ENCODE measurements at regions not wholly inside any gene's neighbourhood (a gene's known extent, or its start where the extent isn't known, plus 50 kb on each side); places are given as distances from the start of the nearest gene placed in this dataset.

DNA sequence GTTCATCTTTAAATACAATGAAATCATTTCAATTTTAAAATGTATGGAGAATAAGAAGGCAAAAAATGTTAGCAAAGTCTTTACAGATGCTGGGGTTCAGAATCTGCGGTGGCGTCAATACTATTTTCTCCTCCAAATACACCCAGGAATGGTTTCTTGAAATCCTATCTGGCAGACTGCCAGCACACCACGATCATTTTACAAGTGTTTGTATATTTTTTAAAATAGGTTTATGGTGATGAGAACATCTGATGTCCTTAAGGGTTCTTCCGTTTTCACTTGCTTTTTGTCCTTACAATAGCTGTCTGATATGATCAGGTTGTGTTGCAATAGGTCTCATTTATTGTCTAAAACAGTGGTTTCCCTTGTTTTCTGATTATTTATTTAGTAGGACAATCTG is 89.6 kb downstream of the CMPK2 start:
- peaks cover 12% of the 10 kb centered on the region for H3K4me1 ChIP-seq
- DNase-seq (no peak), ATAC-seq (no peak)
- H3K9me3 ChIP-seq: no peaks in the 10 kb centered on the region
- intact Hi-C loops (cut with DNase I): loop anchor here (10.0 kb wide), 1 partner anchor 421 kb away; no protein-coding TSS in a partner anchor
- no peak overlapping the region for H3K4me3 ChIP-seq
- H3K27ac ChIP-seq: no peak overlapping the region
- no peaks in the 10 kb centered on the region for H3K36me3 ChIP-seq
- TF ChIP-seq, protein P1, sequence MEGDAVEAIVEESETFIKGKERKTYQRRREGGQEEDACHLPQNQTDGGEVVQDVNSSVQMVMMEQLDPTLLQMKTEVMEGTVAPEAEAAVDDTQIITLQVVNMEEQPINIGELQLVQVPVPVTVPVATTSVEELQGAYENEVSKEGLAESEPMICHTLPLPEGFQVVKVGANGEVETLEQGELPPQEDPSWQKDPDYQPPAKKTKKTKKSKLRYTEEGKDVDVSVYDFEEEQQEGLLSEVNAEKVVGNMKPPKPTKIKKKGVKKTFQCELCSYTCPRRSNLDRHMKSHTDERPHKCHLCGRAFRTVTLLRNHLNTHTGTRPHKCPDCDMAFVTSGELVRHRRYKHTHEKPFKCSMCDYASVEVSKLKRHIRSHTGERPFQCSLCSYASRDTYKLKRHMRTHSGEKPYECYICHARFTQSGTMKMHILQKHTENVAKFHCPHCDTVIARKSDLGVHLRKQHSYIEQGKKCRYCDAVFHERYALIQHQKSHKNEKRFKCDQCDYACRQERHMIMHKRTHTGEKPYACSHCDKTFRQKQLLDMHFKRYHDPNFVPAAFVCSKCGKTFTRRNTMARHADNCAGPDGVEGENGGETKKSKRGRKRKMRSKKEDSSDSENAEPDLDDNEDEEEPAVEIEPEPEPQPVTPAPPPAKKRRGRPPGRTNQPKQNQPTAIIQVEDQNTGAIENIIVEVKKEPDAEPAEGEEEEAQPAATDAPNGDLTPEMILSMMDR (IDR thresholded peaks at IDR 0.05): no peak
- peaks cover 5% of the 10 kb centered on the region for H3K27me3 ChIP-seq

DNA sequence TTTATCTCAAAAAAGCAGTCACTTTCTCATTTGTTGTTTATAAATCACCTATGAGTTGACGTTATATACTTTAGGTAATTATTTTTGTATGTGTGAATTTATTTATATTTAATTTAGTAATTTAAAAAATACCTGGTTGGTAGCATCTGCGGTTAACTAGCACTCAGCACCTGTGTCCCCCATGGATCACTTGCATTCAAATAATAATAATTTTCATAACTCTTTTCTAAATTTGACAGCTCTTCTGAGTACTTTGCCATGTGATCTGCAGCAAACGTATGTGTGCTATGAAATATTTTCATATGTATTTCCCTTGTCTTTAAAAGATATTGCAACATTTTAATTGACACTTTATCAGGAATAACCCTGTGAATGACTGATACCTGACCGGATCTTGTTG is 88.1 kb downstream of the CMPK2 start:
- ATAC-seq (no peak), DNase-seq (no peak)
- H3K9me3 ChIP-seq: no peaks in the 10 kb centered on the region
- H3K4me3 ChIP-seq: no peak overlapping the region
- TF ChIP-seq, protein P1 (IDR thresholded peaks at IDR 0.05): no peak
- no peaks in the 10 kb centered on the region for H3K36me3 ChIP-seq
- H3K27me3 ChIP-seq: peaks cover 5% of the 10 kb centered on the region
- intact Hi-C loops (cut with DNase I): loop anchor here (10.0 kb wide), 1 partner anchor 423 kb away; no protein-coding TSS in a partner anchor
- no peak overlapping the region for H3K27ac ChIP-seq
- peaks cover 17% of the 10 kb centered on the region for H3K4me1 ChIP-seq

DNA sequence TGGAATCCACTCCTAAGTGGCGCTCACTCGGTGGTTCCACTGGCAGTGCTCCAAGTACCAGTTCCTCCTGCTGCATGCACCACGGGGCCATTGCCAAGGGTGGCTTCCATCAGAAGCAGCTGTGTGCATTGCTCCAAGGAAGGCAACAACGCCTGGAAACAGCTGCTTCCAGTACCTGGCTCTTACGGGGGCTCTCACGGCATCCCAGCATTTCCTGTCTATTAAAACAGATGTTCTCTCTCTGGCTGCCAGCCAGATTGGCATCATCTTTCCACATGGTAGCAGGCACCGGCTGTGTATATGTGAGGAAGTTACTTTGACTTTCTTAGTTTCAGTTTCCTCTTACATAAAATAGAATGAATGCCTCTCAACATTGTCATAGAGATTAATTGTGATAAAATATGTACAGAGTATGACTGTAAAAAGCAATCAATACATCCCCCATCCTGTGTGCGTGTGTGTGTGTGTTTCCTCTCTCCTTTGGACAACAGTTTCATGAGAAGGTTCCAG is 84.9 kb downstream of the CMPK2 start:
- Histone ChIP-seq H3K4me3 (peak overlapping the region; percentile 8), H3K36me3 (no peaks in the 10 kb centered on the region), H3K27me3 (no peaks in the 10 kb centered on the region), H3K9me3 (no peaks in the 10 kb centered on the region), H3K27ac (peak overlapping the region; percentile 76), H3K4me1 (peaks cover 13% of the 10 kb centered on the region)
- DNase-seq (peak; percentile 73), ATAC-seq (peak; percentile 50)
- TF ChIP-seq, protein P1 (IDR thresholded peaks at IDR 0.05): no peak
- intact Hi-C loops (cut with DNase I): no loop called here

DNA sequence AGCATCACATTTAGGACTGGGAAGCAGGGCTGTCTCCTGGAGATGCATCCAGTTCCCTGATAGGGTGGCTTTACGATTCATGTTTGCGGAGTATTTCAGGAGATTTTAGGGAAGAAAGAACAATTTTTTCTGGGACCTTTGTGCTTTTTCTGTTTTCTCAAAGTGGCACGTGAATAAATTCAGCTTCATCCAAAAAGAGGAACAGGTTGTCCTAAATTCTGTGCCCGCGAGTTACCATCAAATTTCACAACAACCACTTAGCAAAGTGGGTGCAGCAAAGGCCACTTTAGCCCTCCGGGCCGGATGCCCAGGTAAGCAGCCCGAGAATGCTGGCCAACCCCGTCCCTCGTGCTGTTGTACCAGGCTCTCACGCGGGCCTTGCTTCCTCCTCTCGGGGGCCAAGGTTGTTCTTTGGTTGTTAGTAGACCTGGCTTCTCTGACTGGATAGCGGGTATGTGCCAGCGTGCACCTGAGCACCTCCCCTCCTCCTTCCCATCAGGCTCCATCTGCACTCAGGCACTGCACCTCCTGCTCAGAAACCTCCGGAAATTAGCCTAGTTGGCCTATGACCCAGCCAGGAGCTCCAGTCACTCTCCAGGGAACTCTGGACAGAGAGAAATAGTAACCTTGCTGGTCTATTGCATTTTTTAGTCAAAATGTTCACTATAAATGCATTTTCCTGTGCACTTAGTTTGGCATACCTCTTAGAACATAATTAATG is 83.0 kb downstream of the CMPK2 start:
- no peaks in the 10 kb centered on the region for H3K9me3 ChIP-seq
- TF ChIP-seq, protein P1 (IDR thresholded peaks at IDR 0.05): no peak
- H3K27me3 ChIP-seq: no peaks in the 10 kb centered on the region
- no peak overlapping the region for H3K4me3 ChIP-seq
- ATAC-seq (peak; percentile 94), DNase-seq (peak; percentile 93)
- H3K36me3 ChIP-seq: no peaks in the 10 kb centered on the region
- H3K27ac ChIP-seq: peak overlapping the region; percentile 76
- intact Hi-C loops (cut with DNase I): no loop called here
- peaks cover 13% of the 10 kb centered on the region for H3K4me1 ChIP-seq

DNA sequence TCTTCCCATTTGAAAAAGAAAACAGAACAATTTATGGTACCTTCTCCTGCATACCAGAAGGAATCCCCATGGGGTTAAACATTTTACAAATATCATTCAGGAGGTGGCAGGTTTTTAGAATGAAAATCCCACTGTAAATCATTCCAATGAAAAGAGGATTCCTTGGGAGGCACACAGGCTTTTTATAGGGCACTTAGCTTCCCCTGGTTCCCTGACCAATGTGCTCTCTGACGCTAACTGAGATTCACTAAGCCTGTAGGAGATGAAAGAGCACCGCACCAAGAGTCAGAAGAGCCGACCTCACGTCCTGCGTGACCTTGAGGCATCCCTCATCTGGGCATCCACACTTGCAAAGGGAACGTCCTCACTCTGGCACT is 82.5 kb downstream of the CMPK2 start:
- no peak for ATAC-seq
- Histone ChIP-seq H3K36me3 (no peaks in the 10 kb centered on the region), H3K27ac (peak overlapping the region; percentile 26), H3K4me1 (peaks cover 13% of the 10 kb centered on the region), H3K4me3 (no peak overlapping the region), H3K27me3 (no peaks in the 10 kb centered on the region), H3K9me3 (no peaks in the 10 kb centered on the region)
- intact Hi-C loops (cut with DNase I): no loop called here
- DNase-seq: no peak
- TF ChIP-seq, protein P1 (IDR thresholded peaks at IDR 0.05): no peak
